Motor neuron (in vitro differentiated cells): ENCODE measurements at regions not wholly inside any gene's neighbourhood (a gene's known extent, or its start where the extent isn't known, plus 50 kb on each side); places are given as distances from the start of the nearest gene placed in this dataset.
"Not testable (repeated sequence)": the region's sequence is repeated elsewhere in the genome, so short reads cannot be mapped to it uniquely, and the experiment has no call there.

ENCODE experiments used
- ATAC-seq, 8 experiments: fragments of 200-7000 bp; cut with Tn5 transposase; replicated peaks in 6 of 8; 2 replicates each; pipeline ENCODE4 v1.8.0; 2021; ENCODE audit warnings: mild to moderate bottlenecking in 8 of 8, moderate library complexity in 8 of 8
- H3K27ac ChIP-seq, 2 donors: fragments of 250-450 bp; sonication (Bioruptor Pico); 2 replicates each; pipeline ENCODE4 v1.9.0; 2021; ENCODE audit warnings: antibody characterized with exemption in 2 of 2, mild to moderate bottlenecking in 2 of 2, moderate library complexity in 1 of 2
- H3K4me1 ChIP-seq, 2 donors: fragments of 250-450 bp; sonication (Bioruptor Pico); replicated peaks in 1 of 2; 2 replicates each; pipeline ENCODE4 v1.6.1; 2021; ENCODE audit warnings: antibody characterized with exemption in 2 of 2, mild to moderate bottlenecking in 2 of 2, moderate library complexity in 1 of 2
- H3K4me3 ChIP-seq, 5 donors: fragments of 250-450 bp; sonication (Bioruptor Pico); 2 replicates each; pipeline ENCODE4 v1.9.0; 2021; ENCODE audit warnings: antibody characterized with exemption in 5 of 5, mild to moderate bottlenecking in 5 of 5, moderate library complexity in 4 of 5
- WGBS, 10 experiments: fragments of 450-650 bp; shearing (Covaris generic); methylation state at CpG; one replicate each; pipeline ENCODE4 v1.0.0; 2022; 5-methylcytosine and 5-hydroxymethylcytosine counted together
- in situ Hi-C, 9 experiments: fragments of 400-800 bp; cut with MboI; loops; one replicate each; pipeline ENCODE4 v1.15.0; 2021; ENCODE audit warnings: low sequenced_read_pairs in 9 of 9, low pct_unique_long_range_greater_than_20kb in 2 of 9; ENCODE audit not compliant: unreplicated experiment in 9 of 9

- H3K27ac ChIP-seq = no peak overlapping the region
- in situ Hi-C loops = loop anchor here in 1 of 9 experiments (25.0 kb wide), 1 partner anchor 231 kb away; no protein-coding TSS in a partner anchor
- peaks cover 16 to 17% of the 10 kb centered on the region in 2 donors for H3K4me1 ChIP-seq
- WGBS, 10 experiments = 17 to 100% (median 85%) methylated on average over 1 to 4 of the region's 4 CpGs; no CpG with 5 or more reads in 1 of the 10 experiments
- no peak overlapping the region for H3K4me3 ChIP-seq
- ATAC-seq = peak in 2 of 8 experiments; percentile 6 to 21
Observed at GRCh38 chr13:44142941-44143665, 230.5 kb upstream of the SERP2 start.

- Histone ChIP-seq H3K4me3 (no peak overlapping the region), H3K27ac (no peak overlapping the region), H3K4me1 (peaks cover 4 to 5% of the 10 kb centered on the region in 2 donors)
- in situ Hi-C loops = loop anchor here in 1 of 9 experiments (25.0 kb wide), 1 partner anchor 234 kb away; no protein-coding TSS in a partner anchor
- 50 to 86% methylated on average over 1 of the region's 1 CpG; no CpG with 5 or more reads in 8 of the 10 experiments for WGBS, 10 experiments
- no peak for ATAC-seq
Observed at GRCh38 chr13:44146138-44146537, 227.5 kb upstream of the SERP2 start.

DNA sequence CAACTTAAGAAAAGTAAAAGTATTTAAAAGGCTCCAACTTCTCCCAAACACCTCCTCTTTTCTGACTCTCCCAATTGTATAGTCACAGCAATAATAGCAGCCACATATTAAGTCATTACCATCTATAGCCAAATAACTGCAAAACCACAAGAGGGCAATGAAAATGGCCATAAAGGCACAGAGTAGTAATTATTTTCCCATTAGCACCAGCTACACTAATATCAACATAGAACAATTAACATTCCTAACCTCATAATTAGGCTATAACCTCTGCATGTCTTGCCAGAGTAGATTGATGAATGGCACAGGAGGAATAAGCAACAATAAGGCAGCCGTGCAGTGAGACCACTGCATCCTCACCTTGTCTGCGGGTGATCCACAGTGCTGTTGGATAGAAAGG, 226.4 kb upstream of the SERP2 start:
- WGBS, 10 experiments = 21 to 80% (median 40%) methylated on average over 1 to 2 of the region's 2 CpGs; no CpG with 5 or more reads in 6 of the 10 experiments
- no peak overlapping the region for H3K4me3 ChIP-seq
- ATAC-seq = peak in 1 of 8 experiments; percentile 24
- no peak overlapping the region for H3K27ac ChIP-seq
- in situ Hi-C loops = loop anchor here in 1 of 9 experiments (25.0 kb wide), 1 partner anchor 235 kb away; no protein-coding TSS in a partner anchor
- peaks cover 0 to 3% of the 10 kb centered on the region in 2 donors for H3K4me1 ChIP-seq

- Histone ChIP-seq H3K4me1 (peaks cover 0 to 3% of the 10 kb centered on the region in 2 donors), H3K4me3 (no peak overlapping the region), H3K27ac (no peak overlapping the region)
- peak in 2 of 8 experiments; percentile 41 to 73 for ATAC-seq
- in situ Hi-C loops = loop anchor here in 1 of 9 experiments (25.0 kb wide), 1 partner anchor 235 kb away; no protein-coding TSS in a partner anchor
- 0 to 100% (median 62%) methylated on average over 1 to 2 of the region's 2 CpGs; no CpG with 5 or more reads in 4 of the 10 experiments for whole genome bisulfite sequencing, 10 experiments
Observed at GRCh38 chr13:44147648-44148047, 226.0 kb upstream of the SERP2 start.

DNA sequence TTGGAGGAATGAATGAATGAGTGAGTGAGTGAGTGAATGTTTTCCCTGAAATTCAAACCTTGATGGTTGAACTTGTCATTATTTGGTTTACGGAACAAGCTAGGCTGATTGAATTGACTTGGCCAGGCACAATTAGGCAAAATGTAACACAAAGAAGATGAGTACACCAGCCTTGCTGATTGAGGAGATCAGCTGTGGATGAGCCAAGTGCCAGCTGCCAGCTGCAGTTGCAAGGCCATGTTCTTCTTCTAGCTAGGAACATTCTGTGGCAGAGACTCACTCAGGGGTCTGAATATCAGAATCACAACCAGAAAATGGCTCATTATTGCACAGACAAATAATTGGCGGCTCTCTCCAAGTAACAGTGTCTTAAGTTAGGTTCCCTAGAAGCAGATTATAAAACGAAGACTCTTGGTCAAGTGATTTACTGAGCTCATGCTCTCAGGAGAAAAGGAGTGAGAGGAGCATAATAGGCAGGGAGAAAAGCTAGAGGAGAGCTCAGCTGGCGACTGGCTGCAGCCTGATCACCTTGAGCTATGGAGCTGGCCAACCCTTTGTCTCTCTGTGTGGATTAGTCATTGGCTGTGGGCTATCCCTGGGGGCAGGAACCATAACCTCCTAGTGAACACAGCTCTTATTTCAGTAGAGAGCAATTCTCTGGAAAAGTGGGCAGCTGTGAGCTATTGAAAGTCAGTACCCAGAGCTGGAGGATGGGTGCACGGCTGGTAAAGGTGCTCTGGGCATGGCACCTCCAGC, 225.3 kb upstream of the SERP2 start:
- Histone ChIP-seq H3K4me3 (no peak overlapping the region), H3K27ac (no peak overlapping the region), H3K4me1 (peaks cover 6 to 9% of the 10 kb centered on the region in 2 donors)
- WGBS, 10 experiments = 51 to 100% (median 98%) methylated on average over 1 to 5 of the region's 5 CpGs; no CpG with 5 or more reads in 3 of the 10 experiments
- in situ Hi-C loops = loop anchor here in 1 of 9 experiments (25.0 kb wide), 1 partner anchor 236 kb away; no protein-coding TSS in a partner anchor
- peak in 5 of 8 experiments; percentile 22 to 69 (median 64) for ATAC-seq

DNA sequence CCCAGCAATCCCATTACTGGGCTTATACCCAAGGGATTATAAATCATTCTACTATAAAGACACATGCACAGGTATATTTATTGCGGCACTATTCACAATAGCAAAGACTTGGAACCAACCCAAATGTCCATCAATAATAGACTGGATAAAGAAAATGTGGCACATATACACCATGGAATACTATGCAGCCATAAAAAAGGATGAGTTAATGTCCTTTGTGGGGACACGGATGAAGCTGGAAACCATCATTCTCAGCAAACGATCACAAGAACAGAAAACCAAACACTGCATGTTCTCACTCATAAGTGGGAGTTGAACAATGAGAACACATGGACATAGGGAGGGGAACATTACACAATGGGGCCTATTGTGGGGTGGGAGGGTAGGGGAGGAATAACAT, 224.4 kb upstream of the SERP2 start:
- H3K4me1 ChIP-seq = peaks cover 15 to 17% of the 10 kb centered on the region in 2 donors
- H3K4me3 ChIP-seq, H3K27ac ChIP-seq, ATAC-seq: not testable (repeated sequence)
- in situ Hi-C loops = loop anchor here in 1 of 9 experiments (25.0 kb wide), 1 partner anchor 237 kb away; no protein-coding TSS in a partner anchor
- 100% methylated on average over 2 of the region's 3 CpGs; no CpG with 5 or more reads in 9 of the 10 experiments for WGBS, 10 experiments

- 67 to 100% (median 92%) methylated on average over 1 to 4 of the region's 4 CpGs; no CpG with 5 or more reads in 1 of the 10 experiments for WGBS, 10 experiments
- no peak overlapping the region for H3K4me3 ChIP-seq
- in situ Hi-C loops = loop anchor here in 2 of 9 experiments (25.0 kb wide), 2 partner anchors 238 to 287 kb away; no protein-coding TSS in a partner anchor
- H3K27ac ChIP-seq = no peak overlapping the region
- ATAC-seq = no peak
- peaks cover 15 to 17% of the 10 kb centered on the region in 2 donors for H3K4me1 ChIP-seq
Observed at GRCh38 chr13:44149821-44150220, 223.8 kb upstream of the SERP2 start.

DNA sequence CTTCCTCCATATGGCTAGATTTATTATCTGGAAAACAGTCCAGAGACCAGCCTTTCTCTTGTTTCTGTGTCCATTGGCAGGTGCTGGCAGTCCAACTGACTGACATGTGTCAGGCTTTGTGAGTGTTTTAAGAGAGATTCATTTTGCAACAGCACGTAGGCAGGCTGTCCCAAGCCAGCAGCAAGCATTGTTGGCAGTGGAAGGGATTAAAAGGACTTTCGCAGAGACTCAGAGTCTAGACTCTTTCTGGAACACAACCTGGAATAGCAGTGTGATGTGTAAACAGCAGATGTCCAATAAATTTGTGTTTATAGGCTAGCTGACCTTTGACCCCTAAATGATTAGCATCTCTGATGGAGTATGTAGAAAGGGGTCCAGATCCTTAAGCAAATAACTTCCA, 222.2 kb upstream of the SERP2 start:
- no peak for ATAC-seq
- WGBS, 10 experiments = 33 to 100% (median 89%) methylated on average over 1 to 2 of the region's 2 CpGs; no CpG with 5 or more reads in 2 of the 10 experiments
- H3K27ac ChIP-seq = no peak overlapping the region
- no peak overlapping the region for H3K4me3 ChIP-seq
- peaks cover 27 to 29% of the 10 kb centered on the region in 2 donors for H3K4me1 ChIP-seq
- in situ Hi-C loops = loop anchor here in 1 of 9 experiments (25.0 kb wide), 1 partner anchor 286 kb away; no protein-coding TSS in a partner anchor

DNA sequence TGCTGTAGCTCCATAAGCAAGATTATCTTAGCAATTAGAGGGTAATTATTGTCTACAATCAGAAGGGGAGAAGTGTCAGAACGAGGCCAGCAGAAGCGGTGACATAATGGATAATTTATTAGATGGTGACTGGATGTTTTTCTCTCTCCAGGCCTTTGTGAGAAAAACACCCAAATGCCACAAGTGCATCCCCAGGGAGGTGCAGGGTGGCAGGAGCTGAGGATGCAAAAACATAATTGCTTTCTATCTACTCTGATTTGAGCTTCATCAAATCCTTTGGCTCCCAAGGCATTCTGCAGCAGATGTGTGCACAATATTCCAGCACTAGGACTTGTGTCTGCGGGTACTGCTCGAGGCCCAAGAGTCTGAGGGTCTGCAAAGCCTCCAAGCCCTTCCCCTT, 220.1 kb upstream of the SERP2 start:
- 0 to 100% (median 17%) methylated on average over 1 to 2 of the region's 4 CpGs; no CpG with 5 or more reads in 1 of the 10 experiments for WGBS, 10 experiments
- in situ Hi-C loops = loop anchor here in 1 of 9 experiments (25.0 kb wide), 1 partner anchor 284 kb away; no protein-coding TSS in a partner anchor
- H3K27ac ChIP-seq = peak overlapping the region in 1 of 2 donors; percentile 37
- H3K4me1 ChIP-seq = peaks cover 24 to 30% of the 10 kb centered on the region in 2 donors
- no peak overlapping the region for H3K4me3 ChIP-seq
- ATAC-seq = peak in 5 of 8 experiments; percentile 64 to 78 (median 73)

- Histone ChIP-seq H3K4me3 (no peak overlapping the region), H3K4me1 (peaks cover 24 to 30% of the 10 kb centered on the region in 2 donors), H3K27ac (peak overlapping the region in 1 of 2 donors; percentile 53)
- ATAC-seq = peak; percentile 51 to 97 (median 85)
- in situ Hi-C loops = loop anchor here in 1 of 9 experiments (25.0 kb wide), 1 partner anchor 282 kb away; no protein-coding TSS in a partner anchor
- 5 to 83% (median 25%) methylated on average over 2 to 12 of the region's 14 CpGs; no CpG with 5 or more reads in 1 of the 10 experiments for WGBS, 10 experiments
Observed at GRCh38 chr13:44155422-44156293, 218.0 kb upstream of the SERP2 start.

DNA sequence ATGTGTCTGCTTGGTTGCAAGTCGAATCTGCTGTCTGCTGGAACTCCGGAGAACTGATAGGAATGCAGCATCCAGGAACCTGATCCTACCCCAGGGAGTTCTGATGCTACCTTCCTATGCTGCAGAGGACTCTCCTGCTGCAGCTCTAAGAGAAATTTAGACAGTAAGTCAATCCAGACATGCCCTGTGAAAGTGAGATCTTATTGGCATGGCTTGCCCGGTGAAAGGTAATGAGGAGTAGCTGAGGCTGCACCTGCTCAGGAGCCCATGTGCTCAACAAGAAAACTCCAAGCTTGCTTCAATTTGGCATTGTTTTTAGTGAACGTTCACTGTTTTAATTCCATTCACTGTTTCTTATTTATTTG, 217.3 kb upstream of the SERP2 start:
- WGBS, 10 experiments = 7 to 79% (median 49%) methylated on average over 2 to 4 of the region's 4 CpGs; no CpG with 5 or more reads in 3 of the 10 experiments
- Histone ChIP-seq H3K4me1 (peaks cover 24 to 30% of the 10 kb centered on the region in 2 donors), H3K27ac (peak overlapping the region in 1 of 2 donors; percentile 15), H3K4me3 (no peak overlapping the region)
- in situ Hi-C loops = loop anchor here in 1 of 9 experiments (25.0 kb wide), 1 partner anchor 281 kb away; no protein-coding TSS in a partner anchor
- peak in 2 of 8 experiments; percentile 17 to 27 for ATAC-seq
